Effector memory CD4-positive, alpha-beta T cell (primary cell): ENCODE measurements at regions not wholly inside any gene's neighbourhood (a gene's known extent, or its start where the extent isn't known, plus 50 kb on each side); places are given as distances from the start of the nearest gene placed in this dataset.

Experiments used
- DNase-seq, 3 donors: peaks; one replicate each; pipeline ENCODE4 v3.0.0-alpha.2; 2020
- H3K27ac ChIP-seq: 2 replicates; pipeline ENCODE4 v1.7.0; 2013; ENCODE audit warnings: mild to moderate bottlenecking, low read length, moderate library complexity; ENCODE audit not compliant: insufficient read depth, poor library complexity, severe bottlenecking
- H3K27me3 ChIP-seq: replicated peaks from 2 replicates; pipeline ENCODE4 v1.7.0; 2013; ENCODE audit warnings: mild to moderate bottlenecking, low read length; ENCODE audit not compliant: insufficient read depth, control insufficient read depth, poor library complexity, severe bottlenecking
- H3K36me3 ChIP-seq: 2 replicates; pipeline ENCODE4 v1.7.0; 2013; ENCODE audit warnings: mild to moderate bottlenecking, low read length, moderate library complexity; ENCODE audit not compliant: control insufficient read depth, insufficient read depth
- H3K4me1 ChIP-seq: 2 replicates; pipeline ENCODE4 v1.7.0; 2013; ENCODE audit warnings: low read length, mild to moderate bottlenecking; ENCODE audit not compliant: control insufficient read depth, insufficient read depth, poor library complexity, severe bottlenecking
- H3K4me3 ChIP-seq: 2 replicates; pipeline ENCODE4 v1.7.0; 2013; ENCODE audit warnings: low read length, low read depth, mild to moderate bottlenecking; ENCODE audit not compliant: insufficient read depth, poor library complexity, severe bottlenecking
- H3K9me3 ChIP-seq: 2 replicates; pipeline ENCODE4 v1.7.0; 2013; ENCODE audit warnings: mild to moderate bottlenecking, low read length, moderate library complexity; ENCODE audit not compliant: control insufficient read depth

DNA sequence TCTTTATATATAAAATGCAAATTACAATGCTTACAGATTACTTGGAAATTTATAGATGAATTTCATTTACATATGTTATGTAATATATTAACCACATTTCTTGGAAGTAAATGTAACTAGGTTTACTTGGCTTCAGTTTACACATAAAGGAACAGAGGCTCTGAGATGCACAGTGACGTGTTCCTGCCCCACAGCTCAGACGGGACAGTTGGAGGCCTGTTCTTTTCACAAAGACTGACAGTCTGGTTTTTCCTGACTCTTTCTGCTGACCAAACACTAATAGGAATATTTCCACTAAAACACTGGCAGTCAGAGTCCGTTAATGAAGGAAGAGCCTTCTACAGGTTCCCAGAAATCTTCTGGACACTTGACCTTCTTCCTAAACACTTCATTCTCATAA lies 336.1 kb downstream of the MFSD1 start:
- no peak overlapping the region for H3K4me3 ChIP-seq
- no peaks in the 10 kb centered on the region for H3K9me3 ChIP-seq
- H3K27me3 ChIP-seq: no peaks in the 10 kb centered on the region
- no peaks in the 10 kb centered on the region for H3K4me1 ChIP-seq
- DNase-seq: no peak
- no peak overlapping the region for H3K27ac ChIP-seq
- H3K36me3 ChIP-seq: no peaks in the 10 kb centered on the region

DNA sequence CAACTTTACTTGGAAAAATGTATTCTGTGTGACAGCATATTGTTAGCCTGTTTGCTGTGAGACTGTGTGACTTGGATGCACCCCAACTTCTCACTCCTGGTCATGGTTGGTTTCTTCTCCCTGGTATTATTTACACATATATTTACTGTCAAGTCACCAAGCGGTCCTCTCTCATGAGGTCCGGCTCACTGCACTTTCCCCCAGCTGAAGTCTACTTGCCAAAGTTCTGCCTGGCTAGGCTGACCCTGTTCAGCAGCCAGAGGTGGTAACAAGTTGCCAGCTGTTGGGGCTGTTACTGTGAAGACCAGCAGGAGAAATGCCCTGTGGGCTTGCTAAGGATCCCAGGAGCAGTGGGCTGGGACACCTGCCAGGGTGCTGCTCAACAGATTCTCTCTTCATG lies 337.5 kb downstream of the MFSD1 start:
- no peaks in the 10 kb centered on the region for H3K4me1 ChIP-seq
- no peak overlapping the region for H3K27ac ChIP-seq
- H3K27me3 ChIP-seq: no peaks in the 10 kb centered on the region
- H3K4me3 ChIP-seq: no peak overlapping the region
- no peaks in the 10 kb centered on the region for H3K36me3 ChIP-seq
- no peaks in the 10 kb centered on the region for H3K9me3 ChIP-seq
- DNase-seq: no peak

GRCh38 chr3:159144472-159144871 lies 342.6 kb downstream of the MFSD1 start:
- no peaks in the 10 kb centered on the region for H3K36me3 ChIP-seq
- H3K4me3 ChIP-seq: no peak overlapping the region
- no peak for DNase-seq
- H3K9me3 ChIP-seq: no peaks in the 10 kb centered on the region
- H3K4me1 ChIP-seq: no peaks in the 10 kb centered on the region
- H3K27ac ChIP-seq: no peak overlapping the region
- no peaks in the 10 kb centered on the region for H3K27me3 ChIP-seq

DNA sequence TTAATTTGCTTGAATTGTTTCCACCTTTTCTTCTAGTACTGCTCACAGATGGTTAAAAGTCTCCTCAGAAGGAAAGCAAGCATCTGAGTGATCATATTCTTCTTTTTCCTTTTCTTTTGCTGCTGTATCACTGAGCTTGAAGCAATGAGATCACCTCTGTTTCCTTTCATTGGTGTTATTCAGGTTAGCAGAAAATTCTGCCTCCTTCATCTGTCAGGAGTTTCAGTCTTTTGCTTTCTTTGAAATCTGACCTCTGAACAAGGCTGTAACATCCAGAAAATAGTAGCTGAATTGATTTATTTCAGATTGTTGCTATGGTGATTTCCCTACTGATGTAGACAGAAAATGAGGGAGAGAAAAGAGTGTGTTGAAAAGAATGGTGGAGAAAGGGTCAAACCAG lies 343.0 kb downstream of the MFSD1 start:
- Histone ChIP-seq H3K4me3 (no peak overlapping the region), H3K27ac (no peak overlapping the region), H3K27me3 (no peaks in the 10 kb centered on the region), H3K9me3 (no peaks in the 10 kb centered on the region), H3K4me1 (no peaks in the 10 kb centered on the region), H3K36me3 (no peaks in the 10 kb centered on the region)
- no peak for DNase-seq

DNA sequence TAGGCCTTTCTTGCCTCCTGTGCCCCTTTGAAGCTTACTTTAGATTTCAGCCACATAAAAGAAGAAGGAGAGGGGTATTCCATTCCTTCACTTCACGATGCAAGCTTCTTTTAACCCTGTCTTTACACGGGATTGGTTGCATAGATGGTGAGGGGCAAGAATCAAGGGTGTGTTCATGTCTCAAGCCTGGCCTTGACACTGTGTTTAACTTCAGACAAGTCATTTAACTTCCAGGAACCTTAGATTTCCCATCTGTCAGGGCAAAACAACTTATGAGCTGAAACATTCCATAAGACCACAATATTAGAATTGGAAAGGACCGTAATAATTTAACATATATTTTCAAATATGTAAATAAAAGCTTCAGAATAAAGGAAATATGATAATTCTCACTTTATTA lies 344.5 kb downstream of the MFSD1 start:
- DNase-seq: no peak
- Histone ChIP-seq H3K36me3 (no peaks in the 10 kb centered on the region), H3K27ac (no peak overlapping the region), H3K4me1 (no peaks in the 10 kb centered on the region), H3K4me3 (no peak overlapping the region), H3K27me3 (no peaks in the 10 kb centered on the region), H3K9me3 (no peaks in the 10 kb centered on the region)

DNA sequence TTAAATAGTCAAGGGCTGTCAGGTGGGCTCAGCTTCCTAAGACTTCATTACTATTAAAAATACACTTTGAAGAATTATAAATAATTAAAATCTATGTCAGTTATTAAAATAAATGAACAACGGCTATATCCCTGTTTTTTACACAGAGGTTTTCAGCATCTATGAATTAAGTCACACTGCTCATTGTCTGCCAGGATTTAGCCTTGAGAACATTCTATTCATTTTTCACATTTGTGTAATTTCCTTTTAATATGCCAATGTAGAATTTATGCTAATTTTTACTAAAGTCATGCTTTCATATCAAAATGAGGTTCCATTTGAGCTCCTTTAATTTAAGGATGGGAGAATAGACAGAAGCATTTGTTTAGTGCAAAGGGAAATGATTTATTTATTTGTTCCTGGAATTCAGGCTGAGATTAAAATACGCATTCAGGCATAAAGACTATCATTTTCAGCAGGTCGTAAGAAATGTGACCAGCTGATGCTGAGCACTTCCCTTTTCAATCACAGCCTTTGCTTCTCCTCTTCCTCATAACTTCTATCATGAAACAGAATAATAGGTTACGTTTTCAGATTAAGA lies 345.1 kb downstream of the MFSD1 start:
- Histone ChIP-seq H3K27me3 (no peaks in the 10 kb centered on the region), H3K9me3 (no peaks in the 10 kb centered on the region)
- DNase-seq: no peak

GRCh38 chr3:159147813-159148212 lies 346.0 kb downstream of the MFSD1 start:
- no peak for DNase-seq
- Histone ChIP-seq H3K27me3 (no peaks in the 10 kb centered on the region), H3K4me3 (no peak overlapping the region), H3K36me3 (no peaks in the 10 kb centered on the region), H3K9me3 (no peaks in the 10 kb centered on the region), H3K27ac (no peak overlapping the region), H3K4me1 (no peaks in the 10 kb centered on the region)

More for the DNA sequence above, 345.1 kb downstream of the MFSD1 start:
- Histone ChIP-seq H3K27ac (no peak overlapping the region), H3K4me3 (no peak overlapping the region), H3K4me1 (no peaks in the 10 kb centered on the region), H3K36me3 (no peaks in the 10 kb centered on the region)

- Histone ChIP-seq H3K27ac (no peak overlapping the region), H3K27me3 (no peaks in the 10 kb centered on the region), H3K9me3 (no peaks in the 10 kb centered on the region), H3K4me1 (no peaks in the 10 kb centered on the region), H3K4me3 (no peak overlapping the region), H3K36me3 (no peaks in the 10 kb centered on the region)
- DNase-seq: no peak
Measured at GRCh38 chr3:159148466-159148865, 346.6 kb downstream of the MFSD1 start.

DNA sequence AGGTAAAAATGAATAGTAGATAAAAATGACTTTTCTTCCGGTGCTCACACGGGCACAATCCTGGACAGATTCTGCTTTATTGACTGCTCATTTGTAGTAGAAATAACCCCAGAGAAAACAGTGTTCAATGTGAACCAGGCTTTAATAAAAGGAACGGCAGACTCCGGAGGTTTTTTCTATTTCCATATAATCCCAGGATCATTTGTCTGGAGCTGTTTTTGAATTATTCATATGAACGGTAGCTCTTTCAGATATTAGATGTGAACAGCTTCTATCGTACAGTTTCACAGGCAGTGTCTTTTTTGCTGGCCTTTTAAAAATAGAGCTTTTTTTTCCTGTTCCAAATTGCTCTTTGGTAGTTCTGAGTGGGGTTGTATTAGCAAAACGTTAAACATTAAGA lies 347.3 kb downstream of the MFSD1 start:
- no peaks in the 10 kb centered on the region for H3K4me1 ChIP-seq
- H3K27ac ChIP-seq: no peak overlapping the region
- H3K27me3 ChIP-seq: no peaks in the 10 kb centered on the region
- no peaks in the 10 kb centered on the region for H3K9me3 ChIP-seq
- H3K36me3 ChIP-seq: no peaks in the 10 kb centered on the region
- DNase-seq: no peak
- no peak overlapping the region for H3K4me3 ChIP-seq

DNA sequence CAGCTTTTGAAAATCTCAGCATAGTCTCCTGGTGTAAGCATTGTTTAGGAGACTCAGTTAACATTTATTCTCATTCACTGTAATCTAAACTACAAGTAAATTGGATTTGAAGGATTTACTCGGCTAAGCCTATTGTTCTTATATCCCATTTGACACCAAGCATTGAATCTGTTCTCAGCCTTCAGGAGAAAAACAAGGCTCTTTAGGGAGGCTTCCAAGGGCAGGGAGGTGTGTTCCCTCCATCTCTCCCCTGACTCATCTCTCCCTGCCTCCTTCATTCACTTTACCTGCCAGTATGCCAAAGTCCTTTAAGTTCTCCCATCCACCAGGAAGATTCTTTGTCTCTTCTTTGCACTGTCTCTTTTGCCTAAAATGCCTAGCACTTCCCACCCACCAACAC lies 347.8 kb downstream of the MFSD1 start:
- Histone ChIP-seq H3K9me3 (no peaks in the 10 kb centered on the region), H3K4me1 (no peaks in the 10 kb centered on the region), H3K27ac (no peak overlapping the region), H3K27me3 (no peaks in the 10 kb centered on the region), H3K36me3 (no peaks in the 10 kb centered on the region), H3K4me3 (no peak overlapping the region)
- no peak for DNase-seq

DNA sequence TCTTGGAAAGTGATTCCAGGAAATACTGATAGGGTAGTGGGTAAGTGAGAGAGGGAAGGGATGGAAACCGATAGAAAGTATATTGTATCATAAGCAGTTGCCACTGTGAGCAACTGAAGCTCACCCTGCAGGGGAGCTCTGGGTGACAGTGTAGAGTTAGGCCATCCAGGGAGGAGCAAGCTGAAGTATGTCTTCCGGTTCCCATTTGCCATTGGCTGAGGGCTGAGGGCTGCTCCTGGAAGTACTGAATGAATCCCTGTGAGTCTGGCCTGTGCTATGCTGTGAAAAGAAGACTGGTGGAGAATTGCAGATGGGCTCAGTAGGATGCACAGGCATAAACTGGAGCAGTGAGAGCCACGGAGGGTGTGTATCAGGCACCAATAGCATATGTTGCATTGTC lies 348.3 kb downstream of the MFSD1 start:
- Histone ChIP-seq H3K27ac (no peak overlapping the region), H3K9me3 (no peaks in the 10 kb centered on the region), H3K36me3 (no peaks in the 10 kb centered on the region), H3K4me1 (no peaks in the 10 kb centered on the region), H3K27me3 (no peaks in the 10 kb centered on the region), H3K4me3 (no peak overlapping the region)
- no peak for DNase-seq
